Spinal cord (tissue), 9 donors: ENCODE measurements at regions not wholly inside any gene's neighbourhood (a gene's known extent, or its start where the extent isn't known, plus 50 kb on each side); places are given as distances from the start of the nearest gene placed in this dataset.

Source experiments
- DNase-seq, 6 donors: peaks; one replicate each; pipeline versions ENCODE4 v3.0.0 to v3.0.0-alpha.2; 2013 to 2015; ENCODE audit warnings: low spot score in 6 of 6, low read depth in 4 of 6
- H3K27ac ChIP-seq: one replicate; pipeline ENCODE4 v1.5.1; 2013; ENCODE audit warnings: low read depth, low read length, control low read depth
- H3K27me3 ChIP-seq: one replicate; pipeline ENCODE4 v1.6.1; 2013; ENCODE audit warnings: low read length; ENCODE audit not compliant: control insufficient read depth, insufficient read depth
- H3K36me3 ChIP-seq: one replicate; pipeline ENCODE4 v1.6.1; 2013; ENCODE audit warnings: low read length; ENCODE audit not compliant: control insufficient read depth, insufficient read depth
- H3K4me1 ChIP-seq: one replicate; pipeline ENCODE4 v1.6.1; 2013; ENCODE audit warnings: low read length; ENCODE audit not compliant: control insufficient read depth, insufficient read depth
- H3K4me3 ChIP-seq: one replicate; pipeline ENCODE4 v1.5.1; 2013; ENCODE audit warnings: low read depth, low read length, control low read depth
- H3K9me3 ChIP-seq: one replicate; pipeline ENCODE4 v1.6.1; 2013; ENCODE audit warnings: low read length; ENCODE audit not compliant: control insufficient read depth, insufficient read depth
- WGBS: methylation state at CpG from one replicate; pipeline ENCODE4 v1.1.5; 2013; ENCODE audit warnings: missing lambda C conversion rate; ENCODE audit not compliant: insufficient coverage; 5-methylcytosine and 5-hydroxymethylcytosine counted together
- donor health status: healthy.

GRCh38 chr1:67939186-67939743 lies 106.0 kb upstream of the GNG12 start:
- Histone ChIP-seq H3K9me3 (no peaks in the 10 kb centered on the region), H3K27ac (peak overlapping the region; percentile 45), H3K36me3 (no peaks in the 10 kb centered on the region), H3K4me3 (no peak overlapping the region), H3K4me1 (peaks cover 24% of the 10 kb centered on the region), H3K27me3 (no peaks in the 10 kb centered on the region)
- WGBS: 23% methylated on average over 4 of the region's 5 CpGs
- DNase-seq: peak in 2 of 6 donors; percentile 65 to 74

- Histone ChIP-seq H3K27ac (no peak overlapping the region), H3K4me3 (no peak overlapping the region), H3K4me1 (peaks cover 24% of the 10 kb centered on the region), H3K36me3 (no peaks in the 10 kb centered on the region), H3K9me3 (no peaks in the 10 kb centered on the region), H3K27me3 (no peaks in the 10 kb centered on the region)
- WGBS: 47% methylated on average over 5 of the region's 9 CpGs
- no peak for DNase-seq
Measured at GRCh38 chr1:67937651-67938050, 104.4 kb upstream of the GNG12 start.

- Histone ChIP-seq H3K27ac (no peak overlapping the region), H3K4me1 (peaks cover 24% of the 10 kb centered on the region), H3K27me3 (no peaks in the 10 kb centered on the region), H3K9me3 (no peaks in the 10 kb centered on the region), H3K4me3 (no peak overlapping the region), H3K36me3 (no peaks in the 10 kb centered on the region)
- no peak for DNase-seq
- 91% methylated on average over 2 of the region's 3 CpGs for WGBS
Measured at GRCh38 chr1:67937010-67937409, 103.7 kb upstream of the GNG12 start.

GRCh38 chr1:67935560-67935959 lies 102.3 kb upstream of the GNG12 start:
- no peak for DNase-seq
- H3K9me3 ChIP-seq: no peaks in the 10 kb centered on the region
- H3K27ac ChIP-seq: no peak overlapping the region
- WGBS: no CpG with 5 or more reads among the region's 1 CpG
- no peaks in the 10 kb centered on the region for H3K27me3 ChIP-seq
- H3K36me3 ChIP-seq: no peaks in the 10 kb centered on the region
- H3K4me1 ChIP-seq: peaks cover 24% of the 10 kb centered on the region
- H3K4me3 ChIP-seq: no peak overlapping the region

GRCh38 chr1:67931198-67931597 lies 97.9 kb upstream of the GNG12 start:
- H3K4me1 ChIP-seq: no peaks in the 10 kb centered on the region
- no CpG with 5 or more reads among the region's 3 CpGs for WGBS
- H3K27me3 ChIP-seq: no peaks in the 10 kb centered on the region
- no peaks in the 10 kb centered on the region for H3K9me3 ChIP-seq
- no peak overlapping the region for H3K27ac ChIP-seq
- no peaks in the 10 kb centered on the region for H3K36me3 ChIP-seq
- no peak for DNase-seq
- no peak overlapping the region for H3K4me3 ChIP-seq

GRCh38 chr1:67923074-67923473 lies 89.8 kb upstream of the GNG12 start:
- Histone ChIP-seq H3K4me3 (no peak overlapping the region), H3K36me3 (no peaks in the 10 kb centered on the region), H3K27me3 (no peaks in the 10 kb centered on the region), H3K9me3 (no peaks in the 10 kb centered on the region), H3K27ac (no peak overlapping the region), H3K4me1 (no peaks in the 10 kb centered on the region)
- no peak for DNase-seq
- no CpG with 5 or more reads among the region's 1 CpG for WGBS

GRCh38 chr1:67921725-67922489 lies 88.6 kb upstream of the GNG12 start:
- no peaks in the 10 kb centered on the region for H3K9me3 ChIP-seq
- H3K4me3 ChIP-seq: no peak overlapping the region

GRCh38 chr1:67919274-67920072 lies 86.2 kb upstream of the GNG12 start:
- no peaks in the 10 kb centered on the region for H3K27me3 ChIP-seq
- H3K4me3 ChIP-seq: no peak overlapping the region
- no peaks in the 10 kb centered on the region for H3K9me3 ChIP-seq
- no peaks in the 10 kb centered on the region for H3K36me3 ChIP-seq
- 41% methylated on average over 2 of the region's 10 CpGs for WGBS
- no peaks in the 10 kb centered on the region for H3K4me1 ChIP-seq
- peak overlapping the region; percentile 15 for H3K27ac ChIP-seq
- DNase-seq: peak in 2 of 6 donors; percentile 15 to 85

More at GRCh38 chr1:67921725-67922489, 88.6 kb upstream of the GNG12 start:
- no peak overlapping the region for H3K27ac ChIP-seq
- H3K4me1 ChIP-seq: no peaks in the 10 kb centered on the region
- H3K36me3 ChIP-seq: no peaks in the 10 kb centered on the region
- no peak for DNase-seq
- 100% methylated on average over 1 of the region's 4 CpGs for WGBS
- no peaks in the 10 kb centered on the region for H3K27me3 ChIP-seq

GRCh38 chr1:67918067-67918466 lies 84.8 kb upstream of the GNG12 start:
- no peak overlapping the region for H3K4me3 ChIP-seq
- H3K27me3 ChIP-seq: no peaks in the 10 kb centered on the region
- no peak for DNase-seq
- no peaks in the 10 kb centered on the region for H3K36me3 ChIP-seq
- WGBS: 100% methylated on average over 1 of the region's 2 CpGs
- H3K27ac ChIP-seq: no peak overlapping the region
- H3K4me1 ChIP-seq: no peaks in the 10 kb centered on the region
- H3K9me3 ChIP-seq: no peaks in the 10 kb centered on the region
